Stimulated activated CD8-positive, alpha-beta memory T cell treated with anti-CD3 and anti-CD28 coated beads, Interleukin-12 subunit alpha, Interleukin-12 subunit beta, amount 100 ng/mL, for 1 hour (primary cell): ENCODE measurements at regions not wholly inside any gene's neighbourhood (a gene's known extent, or its start where the extent isn't known, plus 50 kb on each side); places are given as distances from the start of the nearest gene placed in this dataset.
"Not testable (repeated sequence)": the region's sequence is repeated elsewhere in the genome, so short reads cannot be mapped to it uniquely, and the experiment has no call there.

ENCODE experiments used
- DNase-seq: peaks from one replicate; pipeline ENCODE4 v3.0.0-alpha.2; 2020; ENCODE audit warnings: low read depth

- no peak for DNase-seq
Measured at GRCh38 chr20:50328996-50329898, 138.6 kb downstream of the CEBPB start.

- DNase-seq: no peak
Measured at GRCh38 chr20:50329981-50330503, 139.4 kb downstream of the CEBPB start.

- no peak for DNase-seq
Measured at GRCh38 chr20:50330504-50331313, 140.1 kb downstream of the CEBPB start.

- no peak for DNase-seq
Measured at GRCh38 chr20:50331469-50332363, 141.1 kb downstream of the CEBPB start.

GRCh38 chr20:50332491-50332980, 141.9 kb downstream of the CEBPB start:
- no peak for DNase-seq

- DNase-seq: no peak
Measured at GRCh38 chr20:50333131-50333670, 142.6 kb downstream of the CEBPB start.

- no peak for DNase-seq
Measured at GRCh38 chr20:50333812-50334211, 143.2 kb downstream of the CEBPB start.

- not testable (repeated sequence) for DNase-seq
Measured at GRCh38 chr20:50334512-50334911, 143.9 kb downstream of the CEBPB start.

- DNase-seq: no peak
Measured at GRCh38 chr20:50335105-50335504, 144.5 kb downstream of the CEBPB start.

GRCh38 chr20:50335866-50336265, 145.2 kb downstream of the CEBPB start:
- no peak for DNase-seq

GRCh38 chr20:50336661-50337060, 146.0 kb downstream of the CEBPB start:
- no peak for DNase-seq

GRCh38 chr20:50337521-50338466, 147.2 kb downstream of the CEBPB start:
- DNase-seq: no peak

GRCh38 chr20:50338479-50339391, 148.1 kb downstream of the CEBPB start:
- DNase-seq: peak; percentile 0

GRCh38 chr20:50339466-50339901, 148.9 kb downstream of the CEBPB start:
- DNase-seq: no peak

GRCh38 chr20:50340541-50340940, 149.9 kb downstream of the CEBPB start:
- DNase-seq: no peak

- no peak for DNase-seq
Measured at GRCh38 chr20:50341050-50341449, 150.4 kb downstream of the CEBPB start.

- no peak for DNase-seq
Measured at GRCh38 chr20:50341880-50342637, 151.4 kb downstream of the CEBPB start.

- DNase-seq: no peak
Measured at GRCh38 chr20:50342638-50343102, 152.0 kb downstream of the CEBPB start.
